Thymus (tissue), 11 donors: ENCODE measurements at regions not wholly inside any gene's neighbourhood (a gene's known extent, or its start where the extent isn't known, plus 50 kb on each side); places are given as distances from the start of the nearest gene placed in this dataset.

ENCODE experiments used
- DNase-seq, 9 donors: peaks; one replicate each; pipeline ENCODE4 v3.0.0-alpha.2; 2013; ENCODE audit warnings: low spot score in 9 of 9, low read depth in 6 of 9, missing footprints in 1 of 9
- H3K27ac ChIP-seq, 2 donors: one replicate each; pipeline ENCODE4 v1.5.1; 2013; ENCODE audit warnings: control low read depth in 1 of 2, low read depth in 1 of 2, low read length in 1 of 2, mild to moderate bottlenecking in 1 of 2, moderate library complexity in 1 of 2
- H3K27me3 ChIP-seq, 2 donors: one replicate each; pipeline ENCODE4 v1.5.1; 2013; ENCODE audit warnings: low read length in 1 of 2; ENCODE audit not compliant: control insufficient read depth in 2 of 2, insufficient read depth in 1 of 2
- H3K36me3 ChIP-seq, 2 donors: one replicate each; pipeline ENCODE4 v1.5.1; 2013; ENCODE audit warnings: low read length in 1 of 2, mild to moderate bottlenecking in 1 of 2, moderate library complexity in 1 of 2; ENCODE audit not compliant: control insufficient read depth in 2 of 2, insufficient read depth in 2 of 2
- H3K4me1 ChIP-seq, 2 donors: one replicate each; pipeline ENCODE4 v1.5.1; 2013; ENCODE audit warnings: low read length in 2 of 2; ENCODE audit not compliant: control insufficient read depth in 2 of 2, insufficient read depth in 2 of 2
- H3K4me3 ChIP-seq, 2 donors: one replicate each; pipeline ENCODE4 v1.5.1; 2013; ENCODE audit warnings: low read length in 2 of 2, control low read depth in 1 of 2, mild to moderate bottlenecking in 1 of 2
- H3K9me3 ChIP-seq, 2 donors: one replicate each; pipeline ENCODE4 v1.5.1; 2013; ENCODE audit warnings: low read length in 1 of 2, mild to moderate bottlenecking in 1 of 2; ENCODE audit not compliant: control insufficient read depth in 2 of 2, insufficient read depth in 1 of 2
- WGBS: extraction: QIAGEN DNeasy Blood & Tissue Kit; methylation state at CpG from one replicate; pipeline ENCODE4 v1.1.7; 2013; 5-methylcytosine and 5-hydroxymethylcytosine counted together
- donor health status: healthy.

- DNase-seq, result no peak
Measured at GRCh38 chr2:100196786-100197494, 54.5 kb upstream of the AFF3 start.

GRCh38 chr2:100195942-100196341, 53.6 kb upstream of the AFF3 start:
- no peaks in the 10 kb centered on the region for H3K27me3 ChIP-seq
- no peak overlapping the region for H3K27ac ChIP-seq
- H3K36me3 ChIP-seq, result no peaks in the 10 kb centered on the region
- H3K4me1 ChIP-seq, result peaks cover 0 to 3% of the 10 kb centered on the region in 2 donors
- DNase-seq, result no peak
- no peaks in the 10 kb centered on the region for H3K9me3 ChIP-seq
- 92% methylated on average over 5 of the region's 5 CpGs for WGBS
- H3K4me3 ChIP-seq, result no peak overlapping the region

More at GRCh38 chr2:100196786-100197494, 54.5 kb upstream of the AFF3 start:
- Histone ChIP-seq H3K27ac (no peak overlapping the region), H3K36me3 (no peaks in the 10 kb centered on the region), H3K9me3 (no peaks in the 10 kb centered on the region), H3K4me3 (no peak overlapping the region), H3K4me1 (peaks cover 0 to 3% of the 10 kb centered on the region in 2 donors), H3K27me3 (no peaks in the 10 kb centered on the region)
- 97% methylated on average over 18 of the region's 18 CpGs for WGBS

GRCh38 chr2:100194951-100195350, 52.6 kb upstream of the AFF3 start:
- no peak overlapping the region for H3K4me3 ChIP-seq
- 97% methylated on average over 3 of the region's 3 CpGs for WGBS
- peaks cover 0 to 3% of the 10 kb centered on the region in 2 donors for H3K4me1 ChIP-seq
- no peaks in the 10 kb centered on the region for H3K27me3 ChIP-seq
- no peaks in the 10 kb centered on the region for H3K9me3 ChIP-seq
- no peak for DNase-seq
- H3K27ac ChIP-seq, result no peak overlapping the region
- no peaks in the 10 kb centered on the region for H3K36me3 ChIP-seq

- Histone ChIP-seq H3K9me3 (no peaks in the 10 kb centered on the region), H3K4me1 (peaks cover 0 to 3% of the 10 kb centered on the region in 2 donors), H3K27me3 (no peaks in the 10 kb centered on the region), H3K4me3 (no peak overlapping the region), H3K36me3 (no peaks in the 10 kb centered on the region), H3K27ac (no peak overlapping the region)
- 72% methylated on average over 6 of the region's 6 CpGs for WGBS
- no peak for DNase-seq
Measured at GRCh38 chr2:100193291-100193710, 50.9 kb upstream of the AFF3 start.

GRCh38 chr2:100192825-100193224, 50.4 kb upstream of the AFF3 start:
- WGBS, result 94% methylated on average over 4 of the region's 4 CpGs
- no peak overlapping the region for H3K27ac ChIP-seq
- no peaks in the 10 kb centered on the region for H3K27me3 ChIP-seq
- no peaks in the 10 kb centered on the region for H3K9me3 ChIP-seq
- H3K4me1 ChIP-seq, result peaks cover 0 to under 1% of the 10 kb centered on the region in 2 donors
- no peak overlapping the region for H3K4me3 ChIP-seq
- no peak for DNase-seq
- no peaks in the 10 kb centered on the region for H3K36me3 ChIP-seq

- DNase-seq, result no peak
- no peaks in the 10 kb centered on the region for H3K36me3 ChIP-seq
- WGBS, result 98% methylated on average over 3 of the region's 3 CpGs
- H3K27me3 ChIP-seq, result no peaks in the 10 kb centered on the region
- no peaks in the 10 kb centered on the region for H3K4me1 ChIP-seq
- no peaks in the 10 kb centered on the region for H3K9me3 ChIP-seq
- H3K4me3 ChIP-seq, result no peak overlapping the region
- H3K27ac ChIP-seq, result no peak overlapping the region
Measured at GRCh38 chr2:100192300-100192699, 49.9 kb upstream of the AFF3 start.
